HG03558 (cell line): ENCODE measurements at regions not wholly inside any gene's neighbourhood (a gene's known extent, or its start where the extent isn't known, plus 50 kb on each side); places are given as distances from the start of the nearest gene placed in this dataset.
"Not testable (repeated sequence)": the region's sequence is repeated elsewhere in the genome, so short reads cannot be mapped to it uniquely, and the experiment has no call there.

Experiments
- ATAC-seq: cut with Tn5 transposase; IDR thresholded peaks from one replicate; pipeline ENCODE4 v1.9.1; 2021; ENCODE audit warnings: moderate number of reproducible peaks; ENCODE audit not compliant: unreplicated experiment; ENCODE audit errors: extremely low read depth

- ATAC-seq = no peak
Observed at GRCh38 chrX:16067886-16068515, 55.4 kb upstream of the GRPR start.

GRCh38 chrX:16063921-16064320, 59.4 kb upstream of the GRPR start:
- ATAC-seq = no peak

DNA sequence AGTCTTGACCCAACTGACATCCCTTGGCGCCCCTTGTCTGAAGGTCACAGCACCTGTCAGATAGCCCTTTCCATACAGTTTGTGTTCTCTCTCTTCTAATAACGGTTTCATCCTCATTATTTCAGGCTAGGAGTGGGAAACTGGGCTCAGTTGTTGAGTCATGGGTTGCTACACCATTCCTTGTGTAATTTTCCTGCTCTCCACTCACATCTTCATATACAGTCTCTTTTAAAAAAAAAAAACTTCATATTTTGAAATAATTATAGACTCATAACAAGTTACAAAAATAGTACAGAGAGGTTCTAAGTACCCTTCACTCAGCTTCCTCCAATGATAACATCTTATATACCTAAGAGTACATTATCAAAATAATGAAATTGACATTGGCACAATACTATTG, 60.2 kb upstream of the GRPR start:
- no peak for ATAC-seq

- ATAC-seq = no peak
Observed at GRCh38 chrX:16061296-16061695, 62.1 kb upstream of the GRPR start.

GRCh38 chrX:16060252-16060651, 63.1 kb upstream of the GRPR start:
- ATAC-seq = no peak

- ATAC-seq = not testable (repeated sequence)
Observed at GRCh38 chrX:16049126-16049525, 74.2 kb upstream of the GRPR start.

GRCh38 chrX:16042980-16043379, 80.4 kb upstream of the GRPR start:
- ATAC-seq = no peak

- no peak for ATAC-seq
Observed at GRCh38 chrX:16039834-16040233, 83.5 kb upstream of the GRPR start.

- no peak for ATAC-seq
Observed at GRCh38 chrX:16039363-16039762, 84.0 kb upstream of the GRPR start.

DNA sequence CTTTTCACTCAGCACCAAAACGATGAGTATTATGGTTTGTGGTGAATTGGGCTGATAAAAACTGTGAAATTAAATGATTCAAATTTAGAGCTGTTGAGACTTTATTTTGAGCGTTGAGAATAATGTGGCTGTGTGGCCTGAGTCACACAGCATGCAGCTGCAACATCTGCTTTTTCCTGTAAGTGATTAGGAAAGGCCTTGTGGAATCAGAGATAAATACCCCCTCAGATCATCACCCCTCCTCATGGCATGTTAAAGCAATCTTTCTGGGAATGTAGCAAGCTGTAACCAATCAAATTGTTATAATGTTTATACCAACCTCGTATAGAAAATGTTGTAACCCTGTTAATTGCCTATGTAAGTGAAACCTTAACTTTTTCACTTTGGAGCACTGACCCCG, 90.0 kb upstream of the GRPR start:
- ATAC-seq = no peak

- ATAC-seq = no peak
Observed at GRCh38 chrX:16028576-16028975, 94.8 kb upstream of the GRPR start.

DNA sequence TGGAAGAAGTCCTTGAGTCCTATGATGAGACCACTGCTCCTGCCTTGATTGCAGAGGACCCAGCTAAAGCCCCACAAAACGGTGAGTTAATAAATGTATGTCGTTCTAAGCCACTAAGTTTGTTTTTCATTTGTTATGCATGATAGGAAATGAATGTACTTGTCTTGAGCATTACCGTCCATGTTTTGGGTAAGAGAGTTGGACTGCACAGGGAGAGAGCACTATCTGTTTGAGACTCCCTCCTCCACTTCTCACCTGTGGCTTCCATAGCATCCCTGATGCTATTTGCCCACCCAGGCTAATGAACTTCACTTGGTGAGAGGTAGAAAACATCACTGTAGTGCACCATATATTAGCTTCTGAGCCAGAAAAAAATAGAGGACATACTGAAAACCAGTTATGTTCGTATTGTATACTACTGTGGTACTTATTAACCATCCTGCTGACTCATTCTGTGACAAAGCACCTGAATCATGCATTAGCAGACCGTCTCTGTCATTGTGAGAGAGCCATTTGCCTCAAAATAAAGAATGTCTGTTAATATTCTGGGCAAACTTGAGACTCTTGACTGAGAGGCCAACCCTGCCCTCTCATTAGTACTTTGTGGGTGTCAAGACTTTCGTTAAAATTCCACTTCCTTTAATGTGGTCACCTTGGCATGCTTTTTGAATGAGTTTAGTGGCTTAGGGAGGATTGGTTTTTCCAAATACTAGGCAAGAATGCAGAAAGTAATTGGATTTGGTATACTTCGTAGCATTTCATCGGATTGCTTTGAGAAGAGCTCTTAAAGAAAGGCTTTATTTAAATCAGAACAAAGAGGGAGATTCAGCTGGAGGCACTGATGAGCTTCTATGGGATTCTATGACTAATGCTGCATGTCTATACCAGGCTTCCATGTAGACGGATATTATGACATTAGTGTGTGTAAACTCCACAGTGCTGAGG, 99.3 kb upstream of the GRPR start:
- ATAC-seq = peak; percentile 96

GRCh38 chrX:16022580-16023200, 100.7 kb upstream of the GRPR start:
- ATAC-seq = no peak

DNA sequence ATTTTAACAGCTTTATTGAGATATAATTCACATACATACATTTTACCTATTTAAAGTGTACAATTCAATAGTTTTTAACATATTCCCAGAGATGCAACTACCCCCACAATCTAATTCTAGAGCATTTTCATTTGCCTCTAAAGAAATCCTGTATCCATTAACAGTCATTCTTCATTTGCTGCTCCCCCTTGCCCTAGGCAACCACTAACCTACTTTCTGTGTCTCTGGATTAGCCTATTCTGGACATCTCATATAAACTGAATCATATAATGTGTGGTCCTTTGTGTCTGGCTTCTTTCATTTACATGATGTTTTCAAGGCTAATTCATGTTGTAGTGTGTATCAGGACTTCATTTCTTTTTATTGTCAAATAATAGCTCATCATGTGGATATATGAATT, 105.1 kb upstream of the GRPR start:
- ATAC-seq = no peak

GRCh38 chrX:16014171-16014570, 109.2 kb upstream of the GRPR start:
- no peak for ATAC-seq

GRCh38 chrX:16012250-16012649, 111.1 kb upstream of the GRPR start:
- ATAC-seq = no peak

DNA sequence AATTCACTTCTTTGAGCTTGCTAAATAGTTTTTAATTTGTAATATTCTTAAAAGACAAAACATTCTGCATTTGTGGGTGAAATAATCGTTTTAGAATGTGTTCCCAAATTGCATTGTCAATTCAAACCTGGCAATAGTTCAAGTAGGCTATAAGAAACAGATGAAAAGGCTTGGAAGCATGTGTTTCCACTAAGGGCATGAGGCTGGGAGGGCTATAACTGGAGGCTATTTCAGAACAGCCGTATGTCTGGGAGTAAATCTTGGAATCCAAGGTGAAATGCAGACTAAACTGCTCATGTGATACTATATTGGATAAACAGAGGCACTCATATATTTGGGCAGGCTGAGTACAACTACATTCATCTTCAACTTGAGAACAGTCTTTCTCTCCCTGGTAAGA, 117.4 kb upstream of the GRPR start:
- ATAC-seq = no peak

GRCh38 chrX:16002185-16002584, 121.2 kb upstream of the GRPR start:
- no peak for ATAC-seq

GRCh38 chrX:15998350-15998749, 125.0 kb upstream of the GRPR start:
- no peak for ATAC-seq

DNA sequence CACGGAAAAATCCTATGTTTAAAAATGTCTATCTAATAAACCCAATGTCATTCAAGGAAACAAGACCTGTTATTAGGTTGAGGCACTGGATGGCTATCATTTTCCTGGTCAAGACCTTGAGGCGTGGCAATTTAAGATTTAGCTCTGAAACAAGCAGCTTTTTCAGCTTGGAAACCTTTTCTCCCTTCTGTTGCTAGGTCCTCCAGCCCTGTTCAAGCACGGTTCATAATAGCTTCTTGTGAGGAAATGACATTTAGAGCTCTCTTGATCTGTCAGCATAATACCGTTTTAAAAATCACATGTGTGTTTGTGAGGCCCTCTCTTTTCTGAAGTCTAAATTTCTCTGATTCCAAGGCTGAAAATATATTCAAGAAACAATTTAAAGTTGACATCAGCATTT, 133.6 kb upstream of the GRPR start:
- no peak for ATAC-seq
